ENCODE measurements at regions not wholly inside any gene's neighbourhood (a gene's known extent, or its start where the extent isn't known, plus 50 kb on each side); places are given as distances from the start of the nearest gene placed in this dataset.
A peak's percentile ranks its signal among the peaks of the same experiment; 100 is the strongest.

- no peaks in the 10 kb centered on the region for H3K36me3 ChIP-seq (ENCODE audit: control insufficient read depth, insufficient read depth, low read length)
- no peak overlapping the region for H3K4me3 ChIP-seq (ENCODE audit: low read depth, low read length)
- TF ChIP-seq CTCF (IDR thresholded peaks at IDR 0.05; ENCODE audit: insufficient read depth, low read length, severe bottlenecking) = no peak
- no peaks in the 10 kb centered on the region for H3K27me3 ChIP-seq (ENCODE audit: control insufficient read depth, insufficient read depth, low read length)
- FAIRE-seq (peak; percentile 7), DNase-seq (ENCODE audit: low read depth) (no peak)
These were observed 83.4 kb downstream of the UCHL1 start for GRCh38 chr4:41339812-41340809.

DNA sequence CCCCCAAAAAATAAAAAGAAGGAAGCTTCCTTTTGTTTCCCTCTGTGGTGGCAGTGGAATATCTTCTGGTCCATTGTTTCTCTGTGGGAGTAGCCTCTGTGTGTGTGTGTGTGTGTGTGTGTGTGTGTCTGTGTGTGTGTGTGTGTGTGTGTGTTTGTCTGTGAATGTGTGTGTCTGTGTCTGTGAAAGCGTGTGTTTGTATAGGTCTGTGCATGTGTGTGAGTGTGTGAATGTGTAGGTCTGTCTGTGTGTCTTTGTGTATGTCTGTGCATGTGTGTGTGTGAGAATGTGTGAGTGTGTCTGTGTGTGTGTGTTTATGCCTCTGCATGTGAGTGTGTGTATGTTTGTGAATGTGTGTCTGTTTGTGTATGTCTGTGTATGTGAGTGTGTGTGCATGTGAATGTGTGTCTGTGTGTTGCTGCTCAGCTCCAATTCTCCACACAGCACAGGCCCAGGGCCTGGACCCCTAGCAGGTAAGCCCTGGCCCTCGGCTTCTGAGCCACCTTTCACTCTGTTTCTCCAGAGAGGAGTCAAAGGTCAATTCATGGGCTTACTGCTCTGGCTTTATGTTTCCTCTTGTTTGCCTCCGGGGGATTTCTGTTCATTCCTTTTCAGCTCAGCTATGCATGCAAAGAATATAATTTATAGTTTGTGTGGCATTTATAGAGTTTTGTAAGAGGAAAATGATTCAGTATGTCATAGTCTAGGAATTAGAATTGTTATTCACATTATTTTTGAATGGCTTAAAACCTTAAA, 89.8 kb downstream of the UCHL1 start:
- DNase-seq (ENCODE audit: low read depth) (no peak), FAIRE-seq (peak; percentile 68)
- Histone ChIP-seq H3K27me3 (ENCODE audit: control insufficient read depth, insufficient read depth, low read length) (no peaks in the 10 kb centered on the region), H3K4me3 (ENCODE audit: low read depth, low read length) (no peak overlapping the region), H3K36me3 (ENCODE audit: control insufficient read depth, insufficient read depth, low read length) (no peaks in the 10 kb centered on the region)
- TF ChIP-seq CTCF (IDR thresholded peaks at IDR 0.05; ENCODE audit: insufficient read depth, low read length, severe bottlenecking) = no peak

DNA sequence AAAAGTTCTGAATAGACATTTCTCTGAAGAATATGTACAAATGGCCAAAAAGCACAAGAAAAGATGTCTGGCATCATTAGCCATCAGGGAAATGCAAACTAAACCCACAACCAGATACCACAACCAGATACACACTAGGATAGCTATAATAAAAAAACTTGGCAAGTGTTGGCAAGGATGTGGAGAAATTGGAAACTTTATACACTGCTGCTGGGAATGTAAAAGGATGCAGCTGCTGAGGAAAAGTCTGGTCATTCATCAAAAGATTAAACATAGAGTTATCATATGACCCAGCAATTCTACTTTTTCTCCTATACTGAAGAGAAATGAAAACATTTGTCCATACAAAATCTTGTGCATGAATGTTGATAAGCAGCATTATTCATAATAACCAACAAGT, 92.3 kb downstream of the UCHL1 start:
- DNase-seq (ENCODE audit: low read depth) (no peak), FAIRE-seq (no peak)
- no peaks in the 10 kb centered on the region for H3K27me3 ChIP-seq (ENCODE audit: control insufficient read depth, insufficient read depth, low read length)
- TF ChIP-seq CTCF (IDR thresholded peaks at IDR 0.05; ENCODE audit: insufficient read depth, low read length, severe bottlenecking) = no peak
- H3K4me3 ChIP-seq (ENCODE audit: low read depth, low read length) = no peak overlapping the region
- H3K36me3 ChIP-seq (ENCODE audit: control insufficient read depth, insufficient read depth, low read length) = no peaks in the 10 kb centered on the region

- Histone ChIP-seq H3K36me3 (ENCODE audit: control insufficient read depth, insufficient read depth, low read length) (no peaks in the 10 kb centered on the region), H3K4me3 (ENCODE audit: low read depth, low read length) (no peak overlapping the region), H3K27me3 (ENCODE audit: control insufficient read depth, insufficient read depth, low read length) (peaks cover 3% of the 10 kb centered on the region)
- TF ChIP-seq CTCF (IDR thresholded peaks at IDR 0.05; ENCODE audit: insufficient read depth, low read length, severe bottlenecking) = no peak
- peak; percentile 28 for DNase-seq (ENCODE audit: low read depth)
- no peak for FAIRE-seq
These were observed 102.1 kb downstream of the UCHL1 start for GRCh38 chr4:41358647-41359421.

GRCh38 chr4:41359422-41359775, 102.7 kb downstream of the UCHL1 start:
- peaks cover 3% of the 10 kb centered on the region for H3K27me3 ChIP-seq (ENCODE audit: control insufficient read depth, insufficient read depth, low read length)
- FAIRE-seq = no peak
- TF ChIP-seq CTCF (IDR thresholded peaks at IDR 0.05; ENCODE audit: insufficient read depth, low read length, severe bottlenecking) = no peak

More at GRCh38 chr4:41359422-41359775, 102.7 kb downstream of the UCHL1 start:
- no peak for DNase-seq (ENCODE audit: low read depth)
- no peaks in the 10 kb centered on the region for H3K36me3 ChIP-seq (ENCODE audit: control insufficient read depth, insufficient read depth, low read length)
- H3K4me3 ChIP-seq (ENCODE audit: low read depth, low read length) = no peak overlapping the region
